ENCODE measurements at regions not wholly inside any gene's neighbourhood (a gene's known extent, or its start where the extent isn't known, plus 50 kb on each side); places are given as distances from the start of the nearest gene placed in this dataset.

DNA sequence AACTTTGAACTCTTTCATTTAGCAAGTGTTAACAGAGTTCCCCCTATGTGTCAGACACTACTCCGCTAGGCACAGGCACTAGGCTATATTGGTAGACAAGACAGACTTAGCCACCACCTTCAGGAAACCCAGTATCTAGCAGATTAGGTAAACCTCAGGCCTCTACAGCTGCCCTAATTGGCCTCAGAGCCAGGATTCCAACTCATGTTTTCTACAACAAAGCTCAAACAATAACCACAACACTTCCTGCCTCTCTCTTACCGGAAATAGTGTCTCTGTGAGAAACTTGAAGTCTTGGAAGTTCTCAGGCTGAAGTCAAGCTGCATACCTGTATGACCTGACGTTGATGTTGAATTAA lies 116.6 kb upstream of the SLC44A1 start:
- POLR2A ChIA-PET, result interaction anchor here (1.5 kb wide), 1 partner anchor 28 kb away, joined by 4 read pairs; no protein-coding TSS in a partner anchor
- peak; percentile 6 to 89 (median 69) for DNase-seq
- Mint-ChIP-seq H3K27me3 (peaks cover 0 to 3% (median 1%) of the 10 kb centered on the region in 5 donors), H3K9me3 (no peaks in the 10 kb centered on the region), H3K36me3 (no peaks in the 10 kb centered on the region), H3K4me1 (peaks cover 31 to 60% (median 50%) of the 10 kb centered on the region in 4 donors), H3K4me3 (peak overlapping the region; percentile 4 to 78 (median 70)), H3K27ac (peak overlapping the region; percentile 9 to 88 (median 62))
- peak; percentile 99 to 100 for ATAC-seq

- peaks cover 32 to 70% (median 52%) of the 10 kb centered on the region in 4 donors for H3K4me1 Mint-ChIP-seq
- H3K4me3 Mint-ChIP-seq, result peak overlapping the region in 8 of 10 donors; percentile 0 to 72 (median 56)
- H3K9me3 Mint-ChIP-seq, result no peaks in the 10 kb centered on the region
- peak overlapping the region in 7 of 10 donors; percentile 5 to 86 (median 15) for H3K27ac Mint-ChIP-seq
- DNase-seq, result peak in 1 of 10 donors; percentile 27
- H3K27me3 Mint-ChIP-seq, result peaks cover 0 to 3% (median 1%) of the 10 kb centered on the region in 5 donors
- no peak for ATAC-seq
- H3K36me3 Mint-ChIP-seq, result no peaks in the 10 kb centered on the region
- POLR2A ChIA-PET, result interaction anchor here (1.3 kb wide), 1 partner anchor 10 kb away, joined by 3 read pairs; no protein-coding TSS in a partner anchor
Observed at GRCh38 chr9:105128908-105129600, 115.4 kb upstream of the SLC44A1 start.

DNA sequence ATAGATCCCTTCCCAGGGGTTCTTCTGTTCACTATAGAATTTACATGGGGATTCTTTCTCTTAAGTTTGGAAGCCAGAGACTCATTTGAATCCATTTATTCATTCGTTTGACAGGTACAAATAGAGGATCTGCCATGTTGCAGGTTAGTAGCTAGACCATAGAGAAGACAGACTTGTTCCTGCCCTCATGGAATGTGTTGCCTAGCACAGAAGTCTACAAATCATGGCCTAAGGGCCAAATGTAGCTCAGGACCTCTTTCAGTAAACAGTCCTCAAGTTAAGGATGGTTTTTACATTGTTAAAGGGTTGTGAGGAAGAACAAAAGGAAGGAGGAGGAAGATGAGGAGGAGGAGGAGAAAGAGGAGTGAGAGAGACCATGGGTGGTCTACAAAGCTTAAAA lies 114.7 kb upstream of the SLC44A1 start:
- Mint-ChIP-seq H3K27ac (no peak overlapping the region), H3K9me3 (no peaks in the 10 kb centered on the region), H3K4me1 (peaks cover 35 to 76% (median 53%) of the 10 kb centered on the region in 4 donors), H3K4me3 (peak overlapping the region in 2 of 10 donors; percentile 10 to 69), H3K36me3 (no peaks in the 10 kb centered on the region), H3K27me3 (peaks cover 0 to 3% (median 0%) of the 10 kb centered on the region in 5 donors)
- ATAC-seq (no peak), DNase-seq (no peak)
- POLR2A ChIA-PET, result interaction anchor here (1.3 kb wide), 1 partner anchor 9 kb away, joined by 3 read pairs; no protein-coding TSS in a partner anchor

DNA sequence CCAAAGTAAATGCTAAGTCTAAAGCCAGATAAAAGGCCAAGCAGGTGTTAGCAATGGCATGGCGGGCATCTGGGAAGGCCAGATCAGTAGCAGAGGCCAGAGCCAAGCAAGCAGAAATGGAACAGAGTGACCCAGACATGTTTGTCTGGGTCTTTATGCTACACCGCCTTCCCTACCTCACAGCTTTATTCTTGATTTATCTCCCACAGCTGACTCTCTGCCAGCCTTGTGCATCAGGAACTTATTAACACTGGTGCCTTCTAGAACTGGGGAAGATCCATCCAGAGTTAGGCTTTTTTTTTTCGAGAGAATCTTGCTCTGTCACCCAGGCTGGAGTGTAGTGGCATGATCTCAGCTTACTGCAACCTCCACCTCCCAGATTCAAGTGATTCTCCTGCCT lies 112.5 kb upstream of the SLC44A1 start:
- DNase-seq, result no peak
- Mint-ChIP-seq H3K36me3 (no peaks in the 10 kb centered on the region), H3K4me1 (peaks cover 33 to 67% (median 44%) of the 10 kb centered on the region in 4 donors), H3K27me3 (peaks cover 0 to 3% (median 0%) of the 10 kb centered on the region in 5 donors), H3K9me3 (no peaks in the 10 kb centered on the region), H3K4me3 (no peak overlapping the region), H3K27ac (peak overlapping the region in 1 of 10 donors; percentile 46)
- no peak for ATAC-seq
- POLR2A ChIA-PET, result interaction anchor here (0.5 to 1.6 kb wide), 2 partner anchors 10 to 283 kb away, joined by 4 to 7 read pairs; no protein-coding TSS in a partner anchor

- POLR2A ChIA-PET, result interaction anchor here (1.6 kb wide), 1 partner anchor 9 kb away, joined by 4 read pairs; no protein-coding TSS in a partner anchor
- Mint-ChIP-seq H3K4me3 (no peak overlapping the region), H3K27me3 (peaks cover 0 to 3% (median 0%) of the 10 kb centered on the region in 5 donors), H3K27ac (no peak overlapping the region), H3K4me1 (peaks cover 29 to 61% (median 39%) of the 10 kb centered on the region in 4 donors), H3K36me3 (no peaks in the 10 kb centered on the region), H3K9me3 (no peaks in the 10 kb centered on the region)
- ATAC-seq, result no peak
- no peak for DNase-seq
Observed at GRCh38 chr9:105132606-105133005, 111.8 kb upstream of the SLC44A1 start.

DNA sequence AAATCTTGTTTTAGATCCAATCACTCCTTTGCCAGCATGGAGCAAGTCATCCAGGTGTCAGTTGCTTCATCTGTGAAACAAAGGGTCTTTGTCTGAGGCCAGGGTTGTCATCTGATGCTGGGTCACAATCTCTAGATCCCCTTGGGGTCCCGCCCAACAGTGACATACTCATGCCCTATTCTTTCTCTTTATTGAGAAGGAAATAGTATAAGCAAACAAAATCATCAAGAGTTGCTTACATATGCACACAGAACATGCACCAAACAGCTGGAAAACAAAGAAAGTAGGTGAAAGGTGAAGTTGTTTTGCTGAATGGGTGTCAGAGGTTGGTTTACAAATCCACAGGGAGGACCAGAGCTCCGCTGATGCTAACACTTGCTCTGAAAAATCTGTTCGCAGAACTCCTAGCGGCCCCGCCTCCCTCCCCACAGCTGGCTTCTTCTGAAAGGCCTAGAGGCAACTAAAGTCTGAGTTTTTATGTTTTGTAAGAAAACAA lies 106.1 kb upstream of the SLC44A1 start:
- Mint-ChIP-seq H3K9me3 (no peaks in the 10 kb centered on the region), H3K36me3 (peaks cover 0 to 2% (median 0%) of the 10 kb centered on the region in 3 donors), H3K4me1 (peaks cover 15 to 46% (median 22%) of the 10 kb centered on the region in 4 donors), H3K27ac (no peak overlapping the region), H3K27me3 (peaks cover 0 to 5% (median 0%) of the 10 kb centered on the region in 5 donors), H3K4me3 (peak overlapping the region in 2 of 10 donors; percentile 25 to 36)
- DNase-seq (no peak), ATAC-seq (no peak)
- POLR2A ChIA-PET, result interaction anchor here (1.0 kb wide), 1 partner anchor 9 kb away, joined by 3 read pairs; no protein-coding TSS in a partner anchor

GRCh38 chr9:105141146-105141975 lies 103.1 kb upstream of the SLC44A1 start:
- H3K36me3 Mint-ChIP-seq, result peaks cover 0 to 2% (median 0%) of the 10 kb centered on the region in 3 donors
- peaks cover 0 to 10% (median 3%) of the 10 kb centered on the region in 5 donors for H3K27me3 Mint-ChIP-seq
- no peak overlapping the region for H3K27ac Mint-ChIP-seq
- H3K4me3 Mint-ChIP-seq, result no peak overlapping the region
- DNase-seq (no peak), ATAC-seq (no peak)
- peaks cover 12 to 41% (median 22%) of the 10 kb centered on the region in 4 donors for H3K4me1 Mint-ChIP-seq
- no peaks in the 10 kb centered on the region for H3K9me3 Mint-ChIP-seq
- POLR2A ChIA-PET, result interaction anchor here (0.9 kb wide), 1 partner anchor 9 kb away, joined by 4 read pairs; no protein-coding TSS in a partner anchor

DNA sequence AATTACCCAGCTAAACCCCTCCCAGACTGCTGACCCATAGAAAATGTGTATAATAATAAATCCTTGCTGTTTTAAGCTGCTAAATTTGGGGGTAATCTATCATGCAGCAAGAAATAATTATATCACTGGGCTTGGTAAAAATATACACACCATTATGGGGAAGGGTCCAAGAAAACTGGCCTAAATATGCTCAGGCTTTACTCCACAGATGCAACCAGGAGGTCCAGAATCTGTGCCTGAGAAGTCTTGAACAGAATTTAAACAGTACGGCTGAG lies 102.5 kb upstream of the SLC44A1 start:
- Mint-ChIP-seq H3K27ac (no peak overlapping the region), H3K9me3 (no peaks in the 10 kb centered on the region), H3K36me3 (peaks cover 0 to 2% (median 0%) of the 10 kb centered on the region in 3 donors), H3K4me3 (no peak overlapping the region), H3K27me3 (peaks cover 0 to 10% (median 3%) of the 10 kb centered on the region in 5 donors), H3K4me1 (peaks cover 12 to 41% (median 22%) of the 10 kb centered on the region in 4 donors)
- ATAC-seq (no peak), DNase-seq (no peak)
- POLR2A ChIA-PET, result interaction anchor here (0.9 kb wide), 1 partner anchor 10 kb away, joined by 4 read pairs; no protein-coding TSS in a partner anchor

DNA sequence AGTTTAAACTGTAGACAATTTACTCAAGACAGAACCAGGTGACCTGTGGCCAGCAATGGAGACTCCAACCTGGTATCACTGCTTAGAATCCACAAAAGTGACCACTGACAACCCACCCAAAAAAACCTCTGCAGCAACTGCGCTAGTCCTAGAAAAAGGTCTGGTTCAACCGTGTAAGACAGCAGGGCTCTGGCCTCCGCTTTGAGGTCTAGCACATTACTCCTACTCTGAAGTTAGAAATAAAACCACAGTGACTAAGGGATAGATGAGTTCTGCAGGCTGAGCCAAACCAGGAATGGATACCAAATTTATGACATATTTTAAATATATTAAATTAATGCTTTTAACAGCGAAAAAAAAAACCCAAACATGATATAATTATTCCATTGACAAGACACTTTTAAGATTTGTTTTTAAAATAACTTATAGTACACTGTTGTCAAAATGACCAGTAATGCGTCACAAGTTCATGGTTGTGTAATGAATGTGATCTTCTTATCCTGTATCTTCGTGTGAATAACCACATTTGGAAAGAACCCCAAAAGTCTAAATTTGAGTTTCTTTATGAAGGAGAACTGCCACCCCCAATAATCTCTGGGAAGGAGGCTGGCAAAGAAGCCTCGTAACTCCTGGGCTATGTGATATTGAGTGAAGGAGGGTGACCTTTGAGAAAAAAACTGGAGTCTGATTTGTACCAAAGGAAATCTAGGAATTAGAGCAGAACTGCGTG lies 101.9 kb upstream of the SLC44A1 start:
- Mint-ChIP-seq H3K9me3 (no peaks in the 10 kb centered on the region), H3K27ac (no peak overlapping the region), H3K27me3 (peaks cover 0 to 10% (median 3%) of the 10 kb centered on the region in 5 donors), H3K4me3 (no peak overlapping the region), H3K36me3 (peaks cover 0 to 2% (median 0%) of the 10 kb centered on the region in 3 donors), H3K4me1 (peaks cover 12 to 41% (median 22%) of the 10 kb centered on the region in 4 donors)
- no peak for DNase-seq
- POLR2A ChIA-PET, result no interaction called here
- ATAC-seq, result no peak

DNA sequence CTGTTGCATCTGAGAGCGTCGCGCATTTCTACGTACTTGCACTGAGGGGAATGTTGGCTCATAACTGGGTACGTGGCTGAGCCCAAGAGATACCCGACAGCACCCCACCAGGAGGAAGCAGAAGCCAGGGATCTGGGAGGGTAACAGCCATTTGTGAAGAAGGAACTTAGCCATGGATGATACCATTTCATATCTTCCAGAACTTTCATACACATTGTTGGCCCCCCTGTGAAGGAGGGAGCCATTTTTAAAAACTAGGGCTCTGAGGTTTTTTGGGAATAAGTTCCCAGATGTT lies 101.4 kb upstream of the SLC44A1 start:
- peaks cover 14 to 44% (median 22%) of the 10 kb centered on the region in 4 donors for H3K4me1 Mint-ChIP-seq
- POLR2A ChIA-PET, result no interaction called here
- DNase-seq (no peak), ATAC-seq (no peak)
- H3K9me3 Mint-ChIP-seq, result no peaks in the 10 kb centered on the region
- H3K27ac Mint-ChIP-seq, result no peak overlapping the region
- no peak overlapping the region for H3K4me3 Mint-ChIP-seq
- H3K36me3 Mint-ChIP-seq, result peaks cover 0 to 2% (median 0%) of the 10 kb centered on the region in 3 donors
- peaks cover 0 to 10% (median 3%) of the 10 kb centered on the region in 5 donors for H3K27me3 Mint-ChIP-seq

GRCh38 chr9:105144076-105144475 lies 100.4 kb upstream of the SLC44A1 start:
- no peak for ATAC-seq
- POLR2A ChIA-PET, result no interaction called here
- Mint-ChIP-seq H3K27ac (no peak overlapping the region), H3K4me1 (peaks cover 12 to 38% (median 17%) of the 10 kb centered on the region in 4 donors), H3K4me3 (no peak overlapping the region), H3K9me3 (no peaks in the 10 kb centered on the region), H3K36me3 (peaks cover 0 to 2% (median 0%) of the 10 kb centered on the region in 3 donors), H3K27me3 (peaks cover 0 to 10% (median 3%) of the 10 kb centered on the region in 5 donors)
- DNase-seq, result no peak

DNA sequence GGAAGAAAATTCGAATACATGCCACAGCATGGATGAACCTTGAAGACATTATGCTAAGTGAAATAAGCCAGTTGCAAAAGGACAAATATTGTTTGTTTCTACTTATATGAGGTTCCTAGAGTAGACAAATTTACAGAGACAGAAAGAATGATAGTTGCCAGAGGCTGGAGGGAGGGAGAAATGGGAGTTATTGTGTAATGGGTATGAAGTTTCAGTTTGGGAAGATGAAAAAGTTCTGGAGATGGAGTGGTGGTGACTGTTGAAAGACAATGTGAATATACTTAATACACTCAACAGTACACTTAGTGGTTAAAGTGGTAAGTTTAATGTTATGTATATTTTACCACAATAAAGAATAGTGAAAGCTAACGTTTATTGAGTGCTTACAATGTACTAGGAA lies 99.6 kb upstream of the SLC44A1 start:
- H3K27ac Mint-ChIP-seq, result peak overlapping the region in 1 of 10 donors; percentile 4
- no peak for DNase-seq
- peaks cover 12 to 38% (median 15%) of the 10 kb centered on the region in 4 donors for H3K4me1 Mint-ChIP-seq
- POLR2A ChIA-PET, result no interaction called here
- H3K4me3 Mint-ChIP-seq, result no peak overlapping the region
- H3K27me3 Mint-ChIP-seq, result peaks cover 0 to 10% (median 3%) of the 10 kb centered on the region in 5 donors
- no peak for ATAC-seq
- H3K36me3 Mint-ChIP-seq, result peaks cover 0 to 2% (median 0%) of the 10 kb centered on the region in 3 donors
- H3K9me3 Mint-ChIP-seq, result no peaks in the 10 kb centered on the region
